GM23248 (cell line): ENCODE measurements at regions not wholly inside any gene's neighbourhood (a gene's known extent, or its start where the extent isn't known, plus 50 kb on each side); places are given as distances from the start of the nearest gene placed in this dataset.
"Not testable (repeated sequence)": the region's sequence is repeated elsewhere in the genome, so short reads cannot be mapped to it uniquely, and the experiment has no call there.

Source experiments
- EZH2 ChIP-seq: fragments of 200-600 bp; sonication (generic); IDR thresholded peaks from 2 replicates; pipeline ENCODE4 v1.6.1; 2018; ENCODE audit warnings: antibody characterized with exemption, mild to moderate bottlenecking; ENCODE audit not compliant: insufficient read depth, poor library complexity, severe bottlenecking
- EZH2phosphoT487 ChIP-seq: fragments of 200-600 bp; sonication (generic); IDR thresholded peaks from 2 replicates; pipeline ENCODE4 v1.6.1; 2018; ENCODE audit warnings: antibody characterized with exemption, moderate library complexity, mild to moderate bottlenecking, low read depth; ENCODE audit not compliant: insufficient read depth

GRCh38 chr15:20404571-20404970 lies 137.0 kb downstream of the GOLGA6L6 start:
- TF ChIP-seq EZH2, EZH2phosphoT487: not testable (repeated sequence)
